K562 (cell line): ENCODE measurements at regions not wholly inside any gene's neighbourhood (a gene's known extent, or its start where the extent isn't known, plus 50 kb on each side); places are given as distances from the start of the nearest gene placed in this dataset.

ENCODE experiments used
- ATAC-seq: fragments of 200-7000 bp; cut with Tn5 transposase; 3 replicates; pipeline ENCODE4 v1.9.1; 2020; ENCODE audit warnings: moderate library complexity
- BruUV-seq: library from RNA; stranded (reverse); fragments of 400-500 nt; replicated peaks from 2 replicates; lab custom pipeline; 2021; lab: Mats Ljungman, UMichigan
- CTCF ChIA-PET: fragments of 300-600 bp; formaldehyde crosslinking; extraction: SDS; loops from one replicate; lab custom pipeline; 2021; ENCODE audit warnings: low intra/inter-chr PET ratio; lab: Yijun Ruan, JAX
- POLR2A ChIA-PET: fragments of 300-600, 350-650 bp; sonication (Branson Sonifier 250); formaldehyde crosslinking; extraction: SDS; loops from one replicate; lab custom pipeline; 2021; ENCODE audit warnings: antibody characterized with exemption, inconsistent platforms; lab: Yijun Ruan, JAX
- DNase-seq, 4 experiments: peaks; one replicate each; pipeline versions ENCODE4 v3.0.0 to v3.0.0-alpha.2; 2011 to 2018; ENCODE audit warnings: low spot score in 3 of 4, mixed read lengths in 3 of 4; ENCODE audit errors: extremely low read depth in 1 of 4
- FAIRE-seq: peaks from 2 replicates; lab custom pipeline; 2011; peaks lifted over from hg19 to GRCh38; lab: Jason Lieb, UNC
- H2AFZ ChIP-seq: 2 replicates; pipeline ENCODE4 v1.6.0; 2011; ENCODE audit warnings: low read depth, low read length, control low read depth, inconsistent platforms
- H3K27ac ChIP-seq: fragments of 200-600 bp; 3 replicates; pipeline ENCODE4 v1.8.0; 2011; ENCODE audit warnings: low read depth, mild to moderate bottlenecking, control low read depth, inconsistent platforms, low read length, moderate library complexity, mixed read lengths; ENCODE audit errors: extremely low read depth
- H3K27me3 ChIP-seq, 2 experiments: fragments of 300-600 bp in 1 of 2; 2 replicates in 1 of 2; 3 replicates in 1 of 2; pipeline versions ENCODE4 v1.6.0 to v1.8.0; 2011; ENCODE audit warnings: inconsistent platforms in 2 of 2, low read length in 2 of 2, mild to moderate bottlenecking in 1 of 2, mixed read lengths in 1 of 2, moderate library complexity in 1 of 2; ENCODE audit not compliant: control insufficient read depth in 2 of 2, insufficient read depth in 2 of 2
- H3K36me3 ChIP-seq: fragments of 300-600 bp; 3 replicates; pipeline ENCODE4 v1.8.0; 2011; ENCODE audit warnings: mild to moderate bottlenecking, low read length, inconsistent platforms; ENCODE audit not compliant: control insufficient read depth, insufficient read depth
- H3K4me1 ChIP-seq, 2 experiments: fragments of 200-600 bp in 1 of 2; replicated peaks in 1 of 2; 2 replicates in 1 of 2; 3 replicates in 1 of 2; pipeline versions ENCODE4 v1.5.1 to v1.8.0; 2011; ENCODE audit warnings: inconsistent platforms in 2 of 2, low read length in 2 of 2, mild to moderate bottlenecking in 1 of 2, mixed read lengths in 1 of 2, moderate library complexity in 1 of 2; ENCODE audit not compliant: control insufficient read depth in 2 of 2, insufficient read depth in 2 of 2
- H3K4me2 ChIP-seq: 2 replicates; pipeline ENCODE4 v1.6.1; 2011; ENCODE audit warnings: low read length, control low read depth, inconsistent platforms, mixed read lengths; ENCODE audit not compliant: insufficient read depth
- H3K4me3 ChIP-seq: fragments of 200-600 bp; sonication (generic), shearing (Covaris generic); 2 replicates; pipeline ENCODE4 v1.5.1; 2016; ENCODE audit warnings: control low read depth, inconsistent platforms
- H3K79me2 ChIP-seq: fragments of 200-600 bp; 3 replicates; pipeline ENCODE4 v1.8.0; 2011; ENCODE audit warnings: low read length, inconsistent platforms; ENCODE audit not compliant: control insufficient read depth, insufficient read depth
- H3K9ac ChIP-seq, 2 experiments: 2 replicates each; pipeline versions ENCODE4 v1.6.0 to v1.6.1; 2011; ENCODE audit warnings: low read depth in 2 of 2, low read length in 2 of 2, control low read depth in 1 of 2, inconsistent platforms in 1 of 2, mild to moderate bottlenecking in 1 of 2, mixed read lengths in 1 of 2; ENCODE audit not compliant: insufficient read depth in 1 of 2
- H3K9me1 ChIP-seq: one replicate; pipeline ENCODE4 v1.6.0; 2011; ENCODE audit warnings: inconsistent platforms, mild to moderate bottlenecking, low read length, moderate library complexity; ENCODE audit not compliant: control insufficient read depth, insufficient read depth
- H3K9me3 ChIP-seq: replicated peaks from 2 replicates; pipeline ENCODE4 v1.5.1; 2011; ENCODE audit warnings: low read depth, low read length, inconsistent platforms; ENCODE audit not compliant: control insufficient read depth, insufficient read depth
- H4K20me1 ChIP-seq: replicated peaks from 2 replicates; pipeline ENCODE4 v1.6.1; 2011; ENCODE audit warnings: low read length, inconsistent platforms, mixed read lengths; ENCODE audit not compliant: control insufficient read depth, insufficient read depth
- CHD7 ChIP-seq: fragments of 200-600 bp; sonication (generic); IDR thresholded peaks from one replicate; pipeline ENCODE4 v1.6.1; 2012; ENCODE audit warnings: mild to moderate bottlenecking, low read depth, low read length, inconsistent platforms
- HOMEZ ChIP-seq: fragments of 250-450 bp; sonication (Bioruptor Pico); IDR thresholded peaks from 2 replicates; pipeline ENCODE4 v1.4.0; 2020; ENCODE audit warnings: mild to moderate bottlenecking, moderate library complexity
- KLF6 ChIP-seq: fragments of 250-450 bp; sonication (Bioruptor Pico); IDR thresholded peaks from 2 replicates; pipeline ENCODE4 v1.4.0; 2020; ENCODE audit warnings: mild to moderate bottlenecking, moderate library complexity, borderline replicate concordance
- NFE2 ChIP-seq: IDR thresholded peaks from 2 replicates; pipeline ENCODE4 v1.6.1; 2014; ENCODE audit warnings: antibody characterized with exemption, low read depth
- SP2 ChIP-seq: IDR thresholded peaks from 2 replicates; pipeline ENCODE4 v1.6.1; 2011; ENCODE audit warnings: mild to moderate bottlenecking, low read depth, low read length, moderate library complexity; ENCODE audit not compliant: poor library complexity, severe bottlenecking; ENCODE audit errors: extremely low read depth
- SRSF1 ChIP-seq: fragments of 200-400 bp; formaldehyde crosslinking; IDR thresholded peaks from 2 replicates; pipeline ENCODE4 v1.6.1; 2017; ENCODE audit warnings: mild to moderate bottlenecking, low read depth, low read length, moderate library complexity
- ZNF347 ChIP-seq: fragments of 450-650 bp; formaldehyde crosslinking; IDR thresholded peaks from 2 replicates; pipeline ENCODE4 v1.4.0; 2020; ENCODE audit warnings: low read depth, mild to moderate bottlenecking, moderate library complexity
- ZNF655 ChIP-seq: fragments of 250-450 bp; sonication (Bioruptor Pico); IDR thresholded peaks from 2 replicates; pipeline ENCODE4 v1.5.0; 2021
- WGBS: fragments of 100-300 bp; shearing (Covaris generic); methylation state at CpG from one replicate; pipeline ENCODE4 v1.1.6; 2016; ENCODE audit warnings: low coverage, mixed read lengths; ENCODE audit not compliant: insufficient coverage; ENCODE audit errors: missing lambda C conversion rate; 5-methylcytosine and 5-hydroxymethylcytosine counted together
- in situ Hi-C: fragments of 300-500 bp; cut with MboI; formaldehyde crosslinking; loops from 4 replicates; pipeline ENCODE4 v1.15.0; 2018; ENCODE audit warnings: inconsistent platforms, mixed read lengths
- intact Hi-C: fragments of 100-400 bp; cut with micrococcal nuclease; formaldehyde crosslinking; loops from 2 replicates; pipeline ENCODE4 v1.14.2; 2022

GRCh38 chr5:133750356-133750755, 138.0 kb upstream of the FSTL4 start:
- no peaks in the 10 kb centered on the region for H4K20me1 ChIP-seq
- no peak overlapping the region for H3K4me2 ChIP-seq
- no peaks in the 10 kb centered on the region for H3K36me3 ChIP-seq
- H3K27me3 ChIP-seq: peaks cover 3 to 6% of the 10 kb centered on the region in 2 experiments; a peak in 3 of 5 replicates
- no peaks in the 10 kb centered on the region for H3K9me3 ChIP-seq
- BruUV-seq: no TSS peak
- H3K4me1 ChIP-seq: no peaks in the 10 kb centered on the region
- POLR2A ChIA-PET: interaction anchor here (0.5 kb wide), 1 partner anchor 15 kb away, joined by 3 read pairs; no protein-coding TSS in a partner anchor
- no peak overlapping the region for H3K4me3 ChIP-seq
- in situ Hi-C loops (no loop called here), intact Hi-C loops (loop anchor here (5.0 to 10.0 kb wide), 2 partner anchors 114 to 192 kb away; no protein-coding TSS in a partner anchor)
- WGBS: 1% methylated on average over 9 of the region's 9 CpGs
- no peak overlapping the region for H2AFZ ChIP-seq
- no peak for DNase-seq
- CTCF ChIA-PET: no interaction called here
- H3K27ac ChIP-seq: no peak overlapping the region
- H3K9ac ChIP-seq: 0 out of 4 replicates have a peak overlapping the region, but pooled peaks of 1 of the 2 experiments have one; percentile 13
- ATAC-seq: no peak
- H3K9me1 ChIP-seq: no peaks in the 10 kb centered on the region
- no peaks in the 10 kb centered on the region for H3K79me2 ChIP-seq
- no peak for FAIRE-seq
- TF ChIP-seq KLF6 (CRISPR knock-in tag) (no peak), ZNF655 (CRISPR knock-in tag) (no peak), SP2 (no peak), SRSF1 (no peak), ZNF347 (CRISPR knock-in tag) (no peak), HOMEZ (CRISPR knock-in tag) (no peak), CHD7 (no peak), NFE2 (no peak)
